Cardiac septum (tissue), 1 donor: ENCODE measurements at regions not wholly inside any gene's neighbourhood (a gene's known extent, or its start where the extent isn't known, plus 50 kb on each side); places are given as distances from the start of the nearest gene placed in this dataset.

ENCODE experiments used
- DNase-seq: peaks from one replicate; pipeline ENCODE4 v3.0.0-alpha.2; 2020; ENCODE audit warnings: low spot score
- intact Hi-C: fragments of 100-400 bp; cut with DNase I; formaldehyde crosslinking; loops from one replicate; pipeline ENCODE4 v1.14.0; 2022
- donor health status: DM: no; HTN: no; CAD: no.

DNA sequence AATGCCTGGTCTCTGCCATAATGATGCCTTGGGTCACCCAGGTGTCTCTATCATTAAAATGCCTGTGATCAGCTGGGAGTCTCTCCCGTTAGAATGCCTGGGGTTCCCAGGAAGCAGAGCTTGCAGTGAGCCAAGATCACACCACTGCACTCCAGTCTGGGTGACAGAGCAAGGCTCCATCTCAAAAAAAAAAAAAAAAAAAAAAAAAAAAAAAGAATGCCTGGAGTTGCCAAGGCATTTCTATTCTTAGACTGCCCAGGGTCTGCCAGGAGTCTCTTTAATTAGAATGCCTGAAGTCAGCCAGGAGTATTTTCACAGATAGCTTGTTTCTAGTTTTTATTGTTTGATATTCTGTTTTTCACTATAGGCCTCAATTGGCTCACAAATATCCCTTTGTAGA, 1552.5 kb downstream of the UQCRFS1 start:
- no peak for DNase-seq
- intact Hi-C loops = no loop called here

DNA sequence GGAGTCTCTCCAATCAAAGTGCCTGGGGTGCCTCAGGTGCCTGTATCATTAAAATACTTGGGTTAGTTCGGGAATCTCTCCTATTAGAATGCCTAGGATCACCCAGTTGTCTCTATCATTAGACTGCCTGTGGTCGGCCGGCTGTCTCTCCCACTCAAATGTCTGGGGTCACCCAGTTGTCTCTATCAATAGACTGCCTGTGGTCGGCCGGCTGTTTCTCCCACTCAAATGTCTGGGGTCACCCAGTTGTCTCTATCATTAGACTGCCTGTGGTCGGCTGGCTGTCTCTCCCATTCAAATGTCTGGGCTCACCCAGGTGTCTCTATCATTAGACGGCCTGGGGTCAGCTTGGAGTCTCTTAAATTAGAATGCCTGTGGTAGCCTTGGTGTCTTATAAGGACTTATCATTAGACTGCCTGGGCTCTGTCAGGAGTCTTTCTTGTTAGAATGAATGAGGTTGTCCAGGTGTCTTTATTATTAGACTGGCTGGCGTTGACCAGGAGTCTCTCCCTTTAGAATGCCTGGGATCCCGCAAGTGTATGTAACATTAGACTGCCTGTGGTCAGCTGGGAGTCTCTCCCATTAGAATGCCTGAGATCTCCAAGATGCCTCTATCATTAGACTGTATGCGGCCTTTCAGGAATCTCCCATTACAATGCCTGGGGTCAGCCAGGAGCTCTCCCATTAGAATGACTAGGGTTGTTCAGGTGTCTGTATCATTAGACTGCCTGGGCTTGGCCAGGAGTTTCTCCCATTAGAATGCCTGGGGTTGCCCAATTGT, 1555.5 kb downstream of the UQCRFS1 start:
- intact Hi-C loops = no loop called here
- no peak for DNase-seq

DNA sequence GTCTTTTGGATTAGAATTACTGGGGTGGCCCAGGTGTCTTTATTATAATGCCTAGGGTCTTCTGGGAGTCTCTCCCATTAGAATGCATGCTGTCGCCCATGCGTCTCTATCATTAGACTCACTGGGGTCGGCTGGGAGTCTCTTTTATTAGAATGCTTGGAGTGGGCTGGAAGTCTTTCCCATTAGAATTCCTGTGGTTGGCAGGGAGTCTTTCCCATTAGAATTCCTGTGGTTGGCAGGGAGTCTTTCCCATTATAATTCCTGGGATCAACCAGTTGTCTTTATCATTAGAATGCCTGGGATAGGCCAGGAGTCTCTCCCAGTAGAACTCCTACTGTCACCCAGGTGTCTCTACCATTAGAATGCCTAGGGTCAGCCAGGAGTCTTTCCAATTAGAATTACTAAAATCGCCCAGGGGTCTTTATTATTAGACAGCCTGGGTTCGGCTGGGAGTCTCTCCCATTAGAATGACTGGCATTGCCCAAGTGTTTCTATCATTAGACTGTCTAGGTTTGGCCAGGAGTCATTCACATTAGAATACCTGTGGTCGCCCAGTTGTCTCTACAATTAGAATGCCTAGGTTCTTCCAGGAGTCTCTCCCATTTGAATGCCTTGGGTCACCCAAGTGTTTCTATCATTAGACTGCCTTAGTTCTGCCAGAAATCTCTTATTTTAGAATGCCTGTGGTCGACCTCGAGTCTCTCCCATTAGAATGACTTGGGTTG, 1558.5 kb downstream of the UQCRFS1 start:
- intact Hi-C loops = no loop called here
- DNase-seq = no peak

- no peak for DNase-seq
- intact Hi-C loops = no loop called here
Measured at GRCh38 chr19:27652796-27653195, 1560.2 kb downstream of the UQCRFS1 start.

- DNase-seq = no peak
- intact Hi-C loops = no loop called here
Measured at GRCh38 chr19:27652281-27652680, 1560.7 kb downstream of the UQCRFS1 start.

GRCh38 chr19:27647423-27647822, 1565.5 kb downstream of the UQCRFS1 start:
- intact Hi-C loops = no loop called here
- no peak for DNase-seq

DNA sequence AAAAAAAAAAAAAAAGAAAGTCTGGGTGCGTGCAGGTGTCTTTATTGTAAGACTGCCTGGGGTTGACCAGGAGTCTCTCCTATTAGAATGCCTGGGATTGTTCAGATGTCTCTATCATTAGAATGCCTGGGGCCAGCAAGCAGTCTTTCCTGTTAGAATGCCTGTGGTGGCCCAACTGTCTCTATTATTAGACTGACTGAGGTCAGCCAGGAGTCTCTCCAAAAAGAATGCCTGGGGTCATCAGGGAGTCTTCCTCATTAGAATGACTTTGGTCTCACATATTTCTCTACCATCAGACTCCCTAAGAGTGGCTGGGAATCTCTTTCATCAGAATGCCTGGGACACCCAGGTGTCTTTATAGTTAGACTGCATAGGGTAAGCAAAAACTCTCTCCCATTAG, 1577.5 kb downstream of the UQCRFS1 start:
- intact Hi-C loops = no loop called here
- DNase-seq = no peak

DNA sequence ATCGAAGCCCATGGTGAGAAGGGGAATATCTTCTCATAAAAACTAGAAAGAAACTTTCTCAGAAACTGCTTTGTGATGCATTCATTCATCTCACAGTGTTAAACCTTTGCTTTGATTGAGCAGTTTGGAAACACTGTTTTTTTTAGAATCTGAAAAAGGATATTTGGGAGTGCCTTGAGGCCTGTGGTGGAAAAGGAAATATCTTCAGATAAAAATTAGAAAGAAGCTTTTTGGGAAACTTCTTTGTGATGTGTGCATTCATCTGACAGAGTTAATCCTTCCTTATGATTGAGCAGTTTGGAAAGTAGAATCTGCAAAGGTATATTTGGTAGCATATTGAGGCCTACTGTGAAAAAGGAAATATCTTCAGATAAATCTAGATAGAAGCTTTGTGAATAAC, 1594.9 kb downstream of the UQCRFS1 start:
- no peak for DNase-seq
- intact Hi-C loops = no loop called here

GRCh38 chr19:27580906-27581305, 1632.0 kb downstream of the UQCRFS1 start:
- intact Hi-C loops = no loop called here
- no peak for DNase-seq
